ENCODE measurements at regions not wholly inside any gene's neighbourhood (a gene's known extent, or its start where the extent isn't known, plus 50 kb on each side); places are given as distances from the start of the nearest gene placed in this dataset.
A peak's percentile ranks its signal among the peaks of the same experiment; 100 is the strongest.
"Not testable (repeated sequence)": the region's sequence is repeated elsewhere in the genome, so short reads cannot be mapped to it uniquely, and the experiment has no call there.

GRCh38 chr4:183008492-183008891, 90.6 kb upstream of the WWC2 start:
- no peak overlapping the region for H3K4me3 ChIP-seq (ENCODE audit: insufficient read depth, low read depth, low read length)
- peak; percentile 30 for DNase-seq
- no peaks in the 10 kb centered on the region for H3K36me3 ChIP-seq (replicated peaks; ENCODE audit: control insufficient read depth, insufficient read depth, low read length)

GRCh38 chr4:183004370-183004769, 87.2 kb upstream of the DCTD start:
- H3K27me3 ChIP-seq (ENCODE audit: control insufficient read depth, insufficient read depth, low read length); H3K4me3 ChIP-seq (ENCODE audit: insufficient read depth, low read depth, low read length); H3K36me3 ChIP-seq (replicated peaks; ENCODE audit: control insufficient read depth, insufficient read depth, low read length); DNase-seq: not testable (repeated sequence)

More at GRCh38 chr4:183008492-183008891, 90.6 kb upstream of the WWC2 start:
- H3K27me3 ChIP-seq (ENCODE audit: control insufficient read depth, insufficient read depth, low read length) = no peaks in the 10 kb centered on the region

GRCh38 chr4:182994171-182994570, 77.0 kb upstream of the DCTD start:
- H3K27me3 ChIP-seq (ENCODE audit: control insufficient read depth, insufficient read depth, low read length) = no peaks in the 10 kb centered on the region
- H3K36me3 ChIP-seq (replicated peaks; ENCODE audit: control insufficient read depth, insufficient read depth, low read length) = no peaks in the 10 kb centered on the region
- no peak overlapping the region for H3K4me3 ChIP-seq (ENCODE audit: insufficient read depth, low read depth, low read length)
- DNase-seq = no peak

- no peak for DNase-seq
- H3K27me3 ChIP-seq (ENCODE audit: control insufficient read depth, insufficient read depth, low read length) = no peaks in the 10 kb centered on the region
- no peak overlapping the region for H3K4me3 ChIP-seq (ENCODE audit: insufficient read depth, low read depth, low read length)
- H3K36me3 ChIP-seq (replicated peaks; ENCODE audit: control insufficient read depth, insufficient read depth, low read length) = no peaks in the 10 kb centered on the region
Observed at GRCh38 chr4:182978152-182978827, 61.1 kb upstream of the DCTD start.

GRCh38 chr4:182975806-182976205, 58.6 kb upstream of the DCTD start:
- H3K4me3 ChIP-seq (ENCODE audit: insufficient read depth, low read depth, low read length) = no peak overlapping the region
- no peaks in the 10 kb centered on the region for H3K27me3 ChIP-seq (ENCODE audit: control insufficient read depth, insufficient read depth, low read length)
- no peak for DNase-seq
- H3K36me3 ChIP-seq (replicated peaks; ENCODE audit: control insufficient read depth, insufficient read depth, low read length) = no peaks in the 10 kb centered on the region

- H3K36me3 ChIP-seq (replicated peaks; ENCODE audit: control insufficient read depth, insufficient read depth, low read length) = no peaks in the 10 kb centered on the region
- DNase-seq = no peak
- H3K4me3 ChIP-seq (ENCODE audit: insufficient read depth, low read depth, low read length) = no peak overlapping the region
- H3K27me3 ChIP-seq (ENCODE audit: control insufficient read depth, insufficient read depth, low read length) = no peaks in the 10 kb centered on the region
Observed at GRCh38 chr4:182973941-182974340, 56.8 kb upstream of the DCTD start.

GRCh38 chr4:182973511-182973911, 56.3 kb upstream of the DCTD start:
- DNase-seq = no peak
- no peak overlapping the region for H3K4me3 ChIP-seq (ENCODE audit: insufficient read depth, low read depth, low read length)
- H3K36me3 ChIP-seq (replicated peaks; ENCODE audit: control insufficient read depth, insufficient read depth, low read length) = no peaks in the 10 kb centered on the region
- no peaks in the 10 kb centered on the region for H3K27me3 ChIP-seq (ENCODE audit: control insufficient read depth, insufficient read depth, low read length)

- H3K4me3 ChIP-seq (ENCODE audit: insufficient read depth, low read depth, low read length) = no peak overlapping the region
- no peak for DNase-seq
- no peaks in the 10 kb centered on the region for H3K27me3 ChIP-seq (ENCODE audit: control insufficient read depth, insufficient read depth, low read length)
- H3K36me3 ChIP-seq (replicated peaks; ENCODE audit: control insufficient read depth, insufficient read depth, low read length) = no peaks in the 10 kb centered on the region
Observed at GRCh38 chr4:182971702-182972101, 54.5 kb upstream of the DCTD start.

GRCh38 chr4:182969651-182970279, 52.6 kb upstream of the DCTD start:
- Histone ChIP-seq H3K4me3 (ENCODE audit: insufficient read depth, low read depth, low read length) (no peak overlapping the region), H3K36me3 (replicated peaks; ENCODE audit: control insufficient read depth, insufficient read depth, low read length) (no peaks in the 10 kb centered on the region), H3K27me3 (ENCODE audit: control insufficient read depth, insufficient read depth, low read length) (no peaks in the 10 kb centered on the region)
- DNase-seq = no peak

- Histone ChIP-seq H3K4me3 (ENCODE audit: insufficient read depth, low read depth, low read length) (no peak overlapping the region), H3K36me3 (replicated peaks; ENCODE audit: control insufficient read depth, insufficient read depth, low read length) (no peaks in the 10 kb centered on the region), H3K27me3 (ENCODE audit: control insufficient read depth, insufficient read depth, low read length) (no peaks in the 10 kb centered on the region)
- peak; percentile 25 for DNase-seq
Observed at GRCh38 chr4:182968917-182969650, 51.9 kb upstream of the DCTD start.

- no peaks in the 10 kb centered on the region for H3K36me3 ChIP-seq (replicated peaks; ENCODE audit: control insufficient read depth, insufficient read depth, low read length)
- DNase-seq = no peak
- H3K4me3 ChIP-seq (ENCODE audit: insufficient read depth, low read depth, low read length) = no peak overlapping the region
- H3K27me3 ChIP-seq (ENCODE audit: control insufficient read depth, insufficient read depth, low read length) = no peaks in the 10 kb centered on the region
Observed at GRCh38 chr4:182967403-182967802, 50.2 kb upstream of the DCTD start.
